NCI-H1092 treated with DMSO at 0.1 percent for 48 hours (cell line): ENCODE measurements at regions not wholly inside any gene's neighbourhood (a gene's known extent, or its start where the extent isn't known, plus 50 kb on each side); places are given as distances from the start of the nearest gene placed in this dataset.
"Not testable (repeated sequence)": the region's sequence is repeated elsewhere in the genome, so short reads cannot be mapped to it uniquely, and the experiment has no call there.

ENCODE experiments used
- DNase-seq: peaks from one replicate; lab custom pipeline; 2025; lab: John Stamatoyannopoulos, UW

GRCh38 chr12:78269620-78270019 lies 438.9 kb downstream of the NAV3 start:
- no peak for DNase-seq

GRCh38 chr12:78271546-78271945 lies 440.9 kb downstream of the NAV3 start:
- DNase-seq: no peak

GRCh38 chr12:78275886-78276285 lies 445.2 kb downstream of the NAV3 start:
- DNase-seq: no peak

GRCh38 chr12:78278706-78279190 lies 448.1 kb downstream of the NAV3 start:
- no peak for DNase-seq

GRCh38 chr12:78279567-78279966 lies 448.9 kb downstream of the NAV3 start:
- DNase-seq: no peak

- not testable (repeated sequence) for DNase-seq
These were observed 450.4 kb downstream of the NAV3 start for GRCh38 chr12:78281102-78281501.

- no peak for DNase-seq
These were observed 453.7 kb downstream of the NAV3 start for GRCh38 chr12:78284417-78284816.

- DNase-seq: no peak
These were observed 460.1 kb downstream of the NAV3 start for GRCh38 chr12:78290606-78291345.

GRCh38 chr12:78293059-78293686 lies 462.5 kb downstream of the NAV3 start:
- DNase-seq: no peak

- not testable (repeated sequence) for DNase-seq
These were observed 470.6 kb downstream of the NAV3 start for GRCh38 chr12:78301282-78301681.

GRCh38 chr12:78305808-78306207 lies 475.1 kb downstream of the NAV3 start:
- no peak for DNase-seq

- no peak for DNase-seq
These were observed 475.5 kb downstream of the NAV3 start for GRCh38 chr12:78306236-78306635.

GRCh38 chr12:78308701-78309100 lies 478.0 kb downstream of the NAV3 start:
- no peak for DNase-seq

- DNase-seq: peak; percentile 2
These were observed 484.3 kb downstream of the NAV3 start for GRCh38 chr12:78315028-78315427.

- no peak for DNase-seq
These were observed 485.4 kb downstream of the NAV3 start for GRCh38 chr12:78316136-78316535.

- DNase-seq: no peak
These were observed 486.2 kb downstream of the NAV3 start for GRCh38 chr12:78316631-78317468.

- DNase-seq: no peak
These were observed 491.0 kb downstream of the NAV3 start for GRCh38 chr12:78321696-78322095.

GRCh38 chr12:78323226-78323625 lies 492.5 kb downstream of the NAV3 start:
- no peak for DNase-seq

- DNase-seq: peak; percentile 1
These were observed 493.5 kb downstream of the NAV3 start for GRCh38 chr12:78324234-78324633.

GRCh38 chr12:78328524-78328923 lies 497.8 kb downstream of the NAV3 start:
- DNase-seq: no peak

GRCh38 chr12:78330131-78330530 lies 499.4 kb downstream of the NAV3 start:
- no peak for DNase-seq

GRCh38 chr12:78331181-78331580 lies 500.5 kb downstream of the NAV3 start:
- DNase-seq: no peak

- DNase-seq: peak; percentile 1
These were observed 501.1 kb downstream of the NAV3 start for GRCh38 chr12:78331753-78332152.
